ENCODE measurements at regions not wholly inside any gene's neighbourhood (a gene's known extent, or its start where the extent isn't known, plus 50 kb on each side); places are given as distances from the start of the nearest gene placed in this dataset.

GRCh38 chr5:37892586-37892985 lies 52.7 kb upstream of the GDNF start:
- ChIA-PET POLR2A (no interaction called here), CTCF (no interaction called here), RAD21 (ENCODE audit: low non-redundant PET in 1 of 2, low total read pairs in 2 of 2, uncharacterized antibody in 2 of 2, unreplicated experiment in 2 of 2) (no interaction called here)
- H3K36me3 ChIP-seq (ENCODE audit: control insufficient read depth in 1 of 2, insufficient read depth in 2 of 2, low read length in 2 of 2), result no peaks in the 10 kb centered on the region
- no peaks in the 10 kb centered on the region for H4K20me1 ChIP-seq (ENCODE audit: insufficient read depth)
- no peak overlapping the region for H3K9ac ChIP-seq (ENCODE audit: low read length)
- H3K4me2 ChIP-seq (ENCODE audit: low read length), result no peak overlapping the region
- no peaks in the 10 kb centered on the region for H3K9me2 ChIP-seq (ENCODE audit: insufficient read depth)
- BruUV-seq (replicated peaks), result no TSS peak
- H3K27ac ChIP-seq (ENCODE audit: low read depth, low read length), result no peak overlapping the region
- no peaks in the 10 kb centered on the region for H3K9me3 ChIP-seq (ENCODE audit: control insufficient read depth in 1 of 2, insufficient read depth in 1 of 2, low read depth in 1 of 2, low read length in 2 of 2)
- no peaks in the 10 kb centered on the region for H3K79me2 ChIP-seq (ENCODE audit: insufficient read depth, low read length)
- no peaks in the 10 kb centered on the region for H3K27me3 ChIP-seq (ENCODE audit: insufficient read depth, low read length)
- DNase-seq (ENCODE audit: low read depth, low spot score) (no peak), ATAC-seq (no peak)
- intact Hi-C loops (cut with micrococcal nuclease), result no loop called here
- no peak overlapping the region for H3K4me3 ChIP-seq (replicated peaks in 1 of 2; ENCODE audit: low read depth in 1 of 2, low read length in 2 of 2)
- peaks cover 0 to 25% of the 10 kb centered on the region in 2 experiments; a peak in 2 of 4 replicates for H3K4me1 ChIP-seq (ENCODE audit: control insufficient read depth in 1 of 2, insufficient read depth in 2 of 2, low read length in 2 of 2)
- TF ChIP-seq RAD21 (IDR thresholded peaks at IDR 0.05; ENCODE audit: low read depth) (no peak), CBX3 (IDR thresholded peaks at IDR 0.05; ENCODE audit: low read depth) (no peak), CEBPB (IDR thresholded peaks at IDR 0.05; ENCODE audit: low read depth) (no peak), POLR2A (IDR thresholded peaks at IDR 0.05; ENCODE audit: borderline replicate concordance, extremely low read depth, insufficient read depth, insufficient read length) (no peak), ZFX (IDR thresholded peaks at IDR 0.05) (no peak), ZBTB33 (IDR thresholded peaks at IDR 0.05; ENCODE audit: extremely low read depth, insufficient replicate concordance, low read length) (no peak), MAX (IDR thresholded peaks at IDR 0.05) (no peak), ELF1 (IDR thresholded peaks at IDR 0.05; ENCODE audit: borderline replicate concordance, low read depth) (no peak), EZH2 (IDR thresholded peaks at IDR 0.05) (no peak), TCF7L2 (IDR thresholded peaks at IDR 0.05; ENCODE audit: borderline replicate concordance, extremely low read depth, insufficient read depth, insufficient read length) (no peak), SRF (IDR thresholded peaks at IDR 0.05; ENCODE audit: low read depth) (no peak)
- no peak overlapping the region for H2AFZ ChIP-seq (ENCODE audit: low read depth, low read length, poor library complexity, severe bottlenecking)
